Muscle layer of colon (tissue), 2 donors: ENCODE measurements at regions not wholly inside any gene's neighbourhood (a gene's known extent, or its start where the extent isn't known, plus 50 kb on each side); places are given as distances from the start of the nearest gene placed in this dataset.
"Not testable (repeated sequence)": the region's sequence is repeated elsewhere in the genome, so short reads cannot be mapped to it uniquely, and the experiment has no call there.

Experiments
- H3K27ac ChIP-seq: one replicate; pipeline ENCODE4 v1.7.0; 2013; ENCODE audit warnings: low read depth, mild to moderate bottlenecking, low read length, moderate library complexity
- H3K27me3 ChIP-seq, 2 donors: one replicate each; pipeline ENCODE4 v1.7.0; 2013; ENCODE audit warnings: low read length in 2 of 2, mild to moderate bottlenecking in 2 of 2; ENCODE audit not compliant: insufficient read depth in 2 of 2, control insufficient read depth in 1 of 2
- H3K36me3 ChIP-seq: one replicate; pipeline ENCODE4 v1.7.0; 2013; ENCODE audit warnings: mild to moderate bottlenecking, low read length; ENCODE audit not compliant: insufficient read depth
- H3K4me1 ChIP-seq: one replicate; pipeline ENCODE4 v1.7.0; 2013; ENCODE audit warnings: mild to moderate bottlenecking, low read length; ENCODE audit not compliant: insufficient read depth
- H3K4me3 ChIP-seq, 2 donors: one replicate each; pipeline ENCODE4 v1.7.0; 2013; ENCODE audit warnings: low read length in 2 of 2, low read depth in 1 of 2, mild to moderate bottlenecking in 1 of 2, moderate library complexity in 1 of 2
- H3K9ac ChIP-seq: one replicate; pipeline ENCODE4 v1.7.0; 2013; ENCODE audit warnings: low read length
- H3K9me3 ChIP-seq: one replicate; pipeline ENCODE4 v1.7.0; 2013; ENCODE audit warnings: mild to moderate bottlenecking, low read length
- donor health status: abdominal sarcoma.
- donor health status: Adenocarcinoma of cecum.

GRCh38 chr13:103471896-103472295 lies 405.7 kb upstream of the SLC10A2 start:
- no peak overlapping the region for H3K27ac ChIP-seq
- H3K9me3 ChIP-seq: no peaks in the 10 kb centered on the region
- H3K4me3 ChIP-seq: no peak overlapping the region
- no peaks in the 10 kb centered on the region for H3K27me3 ChIP-seq
- H3K9ac ChIP-seq: no peak overlapping the region
- H3K4me1 ChIP-seq: no peaks in the 10 kb centered on the region
- H3K36me3 ChIP-seq: no peaks in the 10 kb centered on the region

DNA sequence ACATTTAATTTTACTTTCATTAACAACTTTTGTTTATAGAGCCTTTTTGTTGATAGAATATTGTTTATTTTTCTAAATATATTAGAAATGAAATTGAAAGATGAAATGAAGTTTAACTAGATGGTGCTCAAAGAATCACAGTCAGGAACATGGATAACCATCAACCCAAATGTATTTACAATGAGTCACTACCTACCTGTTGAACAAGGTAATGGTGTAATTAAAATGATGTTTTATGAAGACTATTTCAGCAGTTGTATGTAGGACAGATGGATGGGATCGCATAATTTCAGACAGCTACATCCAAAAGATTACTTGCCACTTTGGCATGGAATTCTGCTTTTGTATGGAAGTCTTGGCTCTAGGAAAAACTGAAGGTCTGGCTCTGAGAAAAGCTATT lies 403.6 kb upstream of the SLC10A2 start:
- H3K27ac ChIP-seq: no peak overlapping the region
- no peaks in the 10 kb centered on the region for H3K9me3 ChIP-seq
- no peak overlapping the region for H3K4me3 ChIP-seq
- no peaks in the 10 kb centered on the region for H3K36me3 ChIP-seq
- H3K27me3 ChIP-seq: no peaks in the 10 kb centered on the region
- H3K9ac ChIP-seq: no peak overlapping the region
- no peaks in the 10 kb centered on the region for H3K4me1 ChIP-seq

- Histone ChIP-seq H3K9me3 (no peaks in the 10 kb centered on the region), H3K27me3 (no peaks in the 10 kb centered on the region), H3K4me1 (no peaks in the 10 kb centered on the region), H3K36me3 (no peaks in the 10 kb centered on the region), H3K9ac (no peak overlapping the region), H3K27ac (no peak overlapping the region), H3K4me3 (no peak overlapping the region)
Observed at GRCh38 chr13:103466761-103467160, 400.5 kb upstream of the SLC10A2 start.

- H3K4me3 ChIP-seq, H3K9ac ChIP-seq, H3K27me3 ChIP-seq, H3K9me3 ChIP-seq, H3K27ac ChIP-seq, H3K36me3 ChIP-seq, H3K4me1 ChIP-seq: not testable (repeated sequence)
Observed at GRCh38 chr13:103460246-103460645, 394.0 kb upstream of the SLC10A2 start.

DNA sequence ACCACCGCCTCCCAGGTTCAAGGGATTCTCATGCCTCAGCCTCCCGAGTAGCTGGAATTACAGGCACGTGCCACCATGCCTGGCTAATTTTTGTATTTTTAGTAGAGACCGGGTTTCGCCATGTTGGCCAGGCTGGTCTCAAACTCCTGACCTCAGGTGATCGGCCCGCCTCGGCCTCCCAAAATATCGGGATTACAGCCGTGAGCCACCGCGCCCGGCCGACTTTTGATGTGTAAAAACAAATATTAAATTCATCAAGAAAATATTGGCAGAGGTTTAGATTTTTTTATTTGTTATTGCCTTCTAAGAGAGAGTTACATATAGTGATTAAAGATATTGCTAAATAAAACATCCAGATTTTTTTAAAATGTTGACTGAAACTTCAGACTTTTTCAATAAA lies 390.8 kb upstream of the SLC10A2 start:
- not testable (repeated sequence) for H3K4me1 ChIP-seq, H3K9ac ChIP-seq, H3K27ac ChIP-seq, H3K36me3 ChIP-seq, H3K27me3 ChIP-seq, H3K4me3 ChIP-seq, H3K9me3 ChIP-seq

- Histone ChIP-seq H3K4me3 (no peak overlapping the region), H3K9ac (no peak overlapping the region)
Observed at GRCh38 chr13:103451656-103452055, 385.4 kb upstream of the SLC10A2 start.

DNA sequence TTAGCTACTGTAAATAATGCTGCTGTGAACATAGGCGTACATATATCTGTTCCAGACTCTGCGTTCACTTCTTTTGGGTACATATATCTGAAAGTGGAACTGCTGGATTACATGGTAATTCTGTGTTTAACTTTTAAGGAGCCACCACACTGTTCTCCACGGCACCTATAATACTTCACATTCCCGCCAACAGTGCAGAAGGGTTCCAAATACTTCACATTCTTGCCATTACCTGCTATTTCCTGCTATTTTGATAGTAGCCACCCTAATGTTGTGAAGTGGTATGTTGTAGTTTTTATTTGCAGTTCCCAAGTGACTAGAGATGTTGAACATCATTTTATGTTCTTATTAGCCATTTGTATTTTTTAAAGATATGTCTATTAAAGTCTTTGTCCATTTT lies 377.4 kb upstream of the SLC10A2 start:
- Histone ChIP-seq H3K27ac (no peak overlapping the region), H3K4me3 (no peak overlapping the region), H3K4me1 (no peaks in the 10 kb centered on the region), H3K27me3 (no peaks in the 10 kb centered on the region), H3K9ac (no peak overlapping the region), H3K36me3 (no peaks in the 10 kb centered on the region), H3K9me3 (no peaks in the 10 kb centered on the region)

More at GRCh38 chr13:103451656-103452055, 385.4 kb upstream of the SLC10A2 start:
- Histone ChIP-seq H3K9me3 (no peaks in the 10 kb centered on the region), H3K4me1 (no peaks in the 10 kb centered on the region), H3K27me3 (no peaks in the 10 kb centered on the region), H3K36me3 (no peaks in the 10 kb centered on the region), H3K27ac (no peak overlapping the region)

GRCh38 chr13:103437651-103438050 lies 371.4 kb upstream of the SLC10A2 start:
- no peaks in the 10 kb centered on the region for H3K27me3 ChIP-seq
- no peak overlapping the region for H3K27ac ChIP-seq
- H3K36me3 ChIP-seq: no peaks in the 10 kb centered on the region
- no peak overlapping the region for H3K9ac ChIP-seq
- H3K4me1 ChIP-seq: no peaks in the 10 kb centered on the region
- no peak overlapping the region for H3K4me3 ChIP-seq
- no peaks in the 10 kb centered on the region for H3K9me3 ChIP-seq

GRCh38 chr13:103436057-103436654 lies 369.9 kb upstream of the SLC10A2 start:
- Histone ChIP-seq H3K4me3 (no peak overlapping the region), H3K27me3 (no peaks in the 10 kb centered on the region), H3K27ac (no peak overlapping the region), H3K9me3 (no peaks in the 10 kb centered on the region), H3K4me1 (no peaks in the 10 kb centered on the region), H3K36me3 (no peaks in the 10 kb centered on the region), H3K9ac (no peak overlapping the region)

DNA sequence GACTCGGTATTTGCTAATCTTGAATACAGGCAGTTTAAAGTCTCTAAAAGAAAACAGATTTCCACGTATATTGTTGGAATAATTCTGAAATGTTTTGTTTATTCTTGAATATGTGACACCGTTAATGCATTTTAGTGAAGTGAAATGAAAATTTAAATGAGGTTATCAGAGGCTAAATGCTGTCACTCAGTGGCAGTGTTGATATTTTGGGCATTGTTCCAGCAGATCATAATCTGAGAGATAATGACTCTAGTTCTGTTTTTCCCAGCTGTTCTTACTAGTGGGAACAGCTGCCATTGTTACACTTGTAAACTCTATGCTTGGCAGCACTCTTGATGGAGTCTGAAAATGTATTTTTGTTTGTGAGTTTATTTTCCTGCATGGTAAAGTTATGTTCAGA lies 365.6 kb upstream of the SLC10A2 start:
- H3K36me3 ChIP-seq: no peaks in the 10 kb centered on the region
- no peaks in the 10 kb centered on the region for H3K9me3 ChIP-seq
- no peak overlapping the region for H3K4me3 ChIP-seq
- H3K27me3 ChIP-seq: no peaks in the 10 kb centered on the region
- no peak overlapping the region for H3K9ac ChIP-seq
- H3K4me1 ChIP-seq: no peaks in the 10 kb centered on the region
- H3K27ac ChIP-seq: no peak overlapping the region

DNA sequence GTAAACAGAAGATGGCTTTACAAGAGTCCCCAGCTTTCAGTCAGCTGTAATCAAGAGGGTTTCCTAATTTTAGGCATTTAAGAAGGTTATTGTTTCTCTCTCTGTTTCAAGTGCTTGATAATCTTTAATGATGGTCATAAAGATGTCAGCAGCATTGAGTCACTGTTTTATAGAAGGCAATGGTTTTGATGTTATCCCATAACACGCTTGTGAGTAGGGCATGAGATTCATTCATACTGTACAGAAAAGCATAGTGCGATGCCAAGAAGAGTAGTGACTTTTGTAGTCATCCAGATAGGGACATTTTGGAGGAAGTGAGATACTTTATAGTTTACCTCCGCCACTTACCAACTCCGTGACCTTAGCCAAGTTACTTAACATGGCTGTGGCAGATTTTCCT lies 364.2 kb upstream of the SLC10A2 start:
- Histone ChIP-seq H3K4me3 (no peak overlapping the region), H3K9ac (no peak overlapping the region), H3K36me3 (no peaks in the 10 kb centered on the region), H3K9me3 (no peaks in the 10 kb centered on the region), H3K27me3 (no peaks in the 10 kb centered on the region), H3K27ac (no peak overlapping the region), H3K4me1 (no peaks in the 10 kb centered on the region)

- no peaks in the 10 kb centered on the region for H3K9me3 ChIP-seq
- no peak overlapping the region for H3K27ac ChIP-seq
- no peaks in the 10 kb centered on the region for H3K36me3 ChIP-seq
- no peak overlapping the region for H3K9ac ChIP-seq
- no peaks in the 10 kb centered on the region for H3K27me3 ChIP-seq
- H3K4me3 ChIP-seq: no peak overlapping the region
- no peaks in the 10 kb centered on the region for H3K4me1 ChIP-seq
Observed at GRCh38 chr13:103410002-103410401, 343.8 kb upstream of the SLC10A2 start.
